NCI-H1417 treated with DMSO at 0.1 percent for 48 hours (cell line): ENCODE measurements at regions not wholly inside any gene's neighbourhood (a gene's known extent, or its start where the extent isn't known, plus 50 kb on each side); places are given as distances from the start of the nearest gene placed in this dataset.
"Not testable (repeated sequence)": the region's sequence is repeated elsewhere in the genome, so short reads cannot be mapped to it uniquely, and the experiment has no call there.

Experiments
- DNase-seq: peaks from one replicate; lab custom pipeline; 2025; lab: John Stamatoyannopoulos, UW

- no peak for DNase-seq
These were observed 1346.1 kb downstream of the OTOL1 start for GRCh38 chr3:162842549-162843216.

- no peak for DNase-seq
These were observed 1349.3 kb downstream of the OTOL1 start for GRCh38 chr3:162845918-162846317.

- DNase-seq: no peak
These were observed 1350.9 kb downstream of the OTOL1 start for GRCh38 chr3:162847511-162847910.

GRCh38 chr3:162863579-162863978, 1367.0 kb downstream of the OTOL1 start:
- DNase-seq: no peak

GRCh38 chr3:162865466-162865865, 1368.9 kb downstream of the OTOL1 start:
- no peak for DNase-seq

DNA sequence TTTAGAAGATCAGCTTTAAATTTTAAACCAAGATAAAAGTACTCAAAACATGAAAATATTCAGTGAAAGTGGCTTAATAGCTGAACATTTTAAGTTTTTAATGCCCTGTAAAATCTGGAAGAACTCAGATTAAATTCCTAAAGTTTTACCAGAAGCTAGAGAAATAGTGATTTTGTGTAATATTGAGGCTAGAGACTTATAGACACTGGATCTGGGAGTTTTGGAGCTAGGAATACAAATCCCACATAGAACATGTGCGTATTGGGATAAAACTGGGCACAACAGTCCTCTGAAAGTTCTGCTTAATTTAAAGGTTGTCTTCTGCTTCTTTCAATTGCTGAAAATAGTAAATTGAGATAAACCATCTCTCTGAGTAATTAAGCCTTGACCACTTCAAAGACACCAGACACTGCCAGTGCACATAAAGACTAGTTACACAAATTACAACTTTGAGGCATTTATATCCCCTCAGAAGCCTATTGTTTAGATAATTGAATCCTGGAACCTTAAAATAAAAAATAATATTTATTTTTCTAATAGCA, 1382.5 kb downstream of the OTOL1 start:
- no peak for DNase-seq

DNA sequence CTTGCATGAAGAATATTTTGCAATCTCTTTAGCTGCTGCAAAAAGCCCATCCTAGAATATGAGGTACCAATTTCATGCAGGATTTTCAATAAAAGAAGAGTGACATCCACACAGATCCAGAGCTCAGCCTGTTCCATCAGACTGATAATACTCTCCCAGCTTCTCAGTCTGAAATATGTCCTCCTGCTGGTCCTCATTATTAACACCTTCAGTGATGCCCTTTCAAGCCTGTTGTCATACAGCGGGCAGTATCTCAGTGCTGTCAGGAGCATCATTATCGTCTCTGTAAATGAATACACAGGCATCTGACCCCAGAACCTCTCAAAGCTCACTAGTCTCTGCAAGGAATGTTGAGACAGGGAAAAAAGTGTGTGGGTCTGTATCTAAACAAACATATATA, 1387.8 kb downstream of the OTOL1 start:
- no peak for DNase-seq

DNA sequence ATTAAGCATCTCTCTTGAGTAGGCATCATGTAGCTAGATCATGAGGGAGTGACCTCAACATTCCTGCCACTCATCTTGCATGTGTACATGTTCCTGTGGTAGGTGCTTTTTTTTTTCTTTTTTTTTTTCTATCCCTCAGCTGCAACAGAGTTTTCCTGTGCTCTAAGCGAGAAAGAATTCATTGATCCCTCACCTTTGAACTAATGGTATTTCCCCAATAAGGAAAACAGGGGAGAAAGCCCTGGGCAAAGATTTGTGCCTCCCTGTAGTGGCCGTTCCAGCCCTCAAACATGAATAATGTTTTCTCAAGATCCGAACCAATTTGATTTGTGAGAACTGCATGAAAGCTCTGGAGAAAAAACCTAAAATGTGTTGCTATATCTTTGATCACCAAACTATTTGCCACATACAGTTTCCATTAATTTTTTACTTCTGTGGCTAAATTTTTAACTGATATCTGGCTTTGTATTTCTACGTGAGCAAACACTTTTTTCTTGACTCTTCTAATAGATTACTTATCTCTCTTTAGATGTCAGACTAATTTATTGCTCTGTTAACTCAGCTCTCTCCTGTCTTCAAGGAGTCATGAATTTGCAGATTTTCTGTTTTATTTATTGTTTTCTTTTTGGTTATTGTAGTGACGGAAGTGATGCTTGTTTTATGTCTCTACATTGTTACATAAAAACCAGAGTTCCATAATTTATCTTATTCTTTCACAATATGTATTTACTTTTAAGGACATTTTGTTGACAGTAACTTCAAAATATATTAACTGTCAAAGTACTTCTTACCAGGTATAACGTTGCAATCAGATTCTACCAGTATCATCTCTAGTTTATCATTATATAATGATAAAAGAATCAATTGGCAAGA, 1396.5 kb downstream of the OTOL1 start:
- no peak for DNase-seq

GRCh38 chr3:162897291-162897690, 1400.7 kb downstream of the OTOL1 start:
- DNase-seq: no peak

DNA sequence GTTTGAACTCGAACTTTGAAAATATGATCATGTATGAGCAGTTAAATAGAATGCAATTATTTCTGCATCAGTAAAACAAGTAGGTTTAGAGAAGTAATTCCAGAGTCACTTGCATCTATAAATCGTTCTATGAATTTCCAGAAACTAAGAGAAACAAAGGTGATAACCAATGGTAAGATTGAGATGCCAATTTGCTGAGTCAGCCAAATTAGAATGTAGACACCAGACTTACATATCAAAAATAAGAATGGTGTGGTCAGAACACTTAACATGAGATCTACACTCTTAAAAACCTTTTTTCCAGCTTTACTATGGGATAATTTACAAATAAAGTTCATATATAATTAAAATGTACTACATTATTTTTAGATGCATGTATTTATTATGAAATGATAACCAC, 1435.9 kb downstream of the OTOL1 start:
- no peak for DNase-seq

- DNase-seq: no peak
These were observed 1437.0 kb downstream of the OTOL1 start for GRCh38 chr3:162933656-162934055.

GRCh38 chr3:162936706-162937105, 1440.1 kb downstream of the OTOL1 start:
- DNase-seq: no peak

DNA sequence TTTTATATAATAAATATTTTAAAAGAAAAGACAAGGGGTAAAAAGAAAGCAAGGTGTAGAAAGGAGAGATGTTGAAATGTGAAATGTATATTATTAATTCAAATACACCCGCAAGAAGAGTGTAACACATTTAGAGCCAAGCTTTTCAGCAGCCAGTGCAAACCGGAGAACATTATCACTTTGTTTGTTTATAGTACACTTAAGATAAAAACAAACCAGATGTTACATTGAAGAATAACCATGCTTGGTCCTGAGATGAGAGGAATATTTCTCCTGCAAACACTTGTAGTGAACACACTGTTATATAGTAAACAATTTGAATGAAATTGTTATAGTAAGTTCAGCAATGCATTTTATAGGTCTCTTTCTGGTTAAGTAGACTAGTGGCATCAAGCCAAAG, 1441.5 kb downstream of the OTOL1 start:
- no peak for DNase-seq

DNA sequence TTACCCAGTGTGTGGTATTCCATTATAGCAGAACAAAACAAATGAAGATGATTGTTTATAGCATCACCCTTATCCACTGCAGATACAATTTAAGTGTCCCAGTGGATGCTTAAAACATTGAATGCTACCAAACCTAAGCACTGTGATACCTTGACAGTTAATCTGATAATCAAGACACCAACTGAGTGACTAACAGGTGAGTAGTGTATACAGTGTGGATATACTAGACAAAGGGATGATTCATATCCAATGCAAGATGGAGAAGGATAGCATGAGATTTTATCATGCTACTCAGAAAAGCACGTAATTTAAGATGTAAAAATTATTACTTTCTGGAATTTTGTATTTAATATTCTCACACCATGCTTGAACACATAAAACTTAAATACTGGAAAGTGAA, 1449.0 kb downstream of the OTOL1 start:
- no peak for DNase-seq

DNA sequence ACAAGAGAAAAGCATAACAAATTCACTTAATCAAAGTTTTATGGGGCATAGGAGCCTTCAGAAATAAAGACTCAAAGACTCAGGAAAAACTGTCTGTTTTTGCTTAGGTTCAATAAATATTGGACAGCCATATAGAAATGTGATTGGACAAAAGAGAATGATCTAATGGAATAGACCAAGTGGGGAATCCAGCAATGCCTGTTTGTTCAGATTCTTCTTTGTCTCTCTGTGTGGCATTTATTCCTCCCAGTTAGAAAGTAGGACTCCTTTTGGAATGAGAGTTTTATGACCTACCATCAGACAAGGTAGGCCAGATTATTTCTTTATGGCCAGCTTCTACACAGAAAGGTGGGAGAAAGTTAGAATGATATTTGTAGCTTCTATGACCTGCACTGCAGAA, 1460.1 kb downstream of the OTOL1 start:
- no peak for DNase-seq

DNA sequence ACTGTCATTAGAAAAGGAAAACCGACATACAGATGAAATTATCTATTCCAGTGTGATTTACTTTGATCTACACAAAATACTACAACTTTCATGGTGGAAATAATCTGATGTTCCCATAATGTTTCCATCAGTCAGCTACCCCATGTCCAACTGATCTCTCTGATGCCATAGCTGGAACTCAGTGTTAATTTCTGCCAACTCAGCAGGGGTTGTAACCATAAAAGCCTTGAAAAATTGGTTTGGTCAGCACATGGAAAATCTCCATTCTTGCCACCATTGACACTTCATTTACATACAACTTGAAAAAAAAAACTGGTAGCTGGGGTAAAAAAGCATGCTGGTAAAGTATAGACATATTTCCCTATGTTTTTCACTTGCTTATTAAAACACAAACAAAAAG, 1463.7 kb downstream of the OTOL1 start:
- DNase-seq: no peak

- DNase-seq: no peak
These were observed 1473.7 kb downstream of the OTOL1 start for GRCh38 chr3:162970292-162970691.

- no peak for DNase-seq
These were observed 1475.1 kb downstream of the OTOL1 start for GRCh38 chr3:162971715-162972114.

- no peak for DNase-seq
These were observed 1476.9 kb downstream of the OTOL1 start for GRCh38 chr3:162973428-162973917.

DNA sequence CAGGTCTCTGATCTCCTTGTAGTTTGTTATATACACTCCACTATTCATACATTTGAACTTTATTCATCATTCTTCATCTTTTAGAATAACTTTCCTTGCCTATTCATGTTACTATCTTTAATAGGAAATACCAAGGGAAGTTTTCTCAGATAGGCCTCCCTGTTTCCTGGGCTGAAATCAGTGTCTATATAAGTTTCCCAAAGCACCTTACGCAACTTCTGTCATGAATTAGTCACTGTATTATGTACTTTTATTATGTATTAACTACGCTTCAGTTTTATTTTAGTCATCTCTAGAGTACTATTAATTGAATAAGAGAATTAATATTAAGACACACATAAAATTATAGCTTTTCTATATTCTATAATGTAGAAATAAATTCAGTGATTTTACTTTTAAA, 1481.5 kb downstream of the OTOL1 start:
- no peak for DNase-seq

GRCh38 chr3:162984746-162985145, 1488.1 kb downstream of the OTOL1 start:
- no peak for DNase-seq

DNA sequence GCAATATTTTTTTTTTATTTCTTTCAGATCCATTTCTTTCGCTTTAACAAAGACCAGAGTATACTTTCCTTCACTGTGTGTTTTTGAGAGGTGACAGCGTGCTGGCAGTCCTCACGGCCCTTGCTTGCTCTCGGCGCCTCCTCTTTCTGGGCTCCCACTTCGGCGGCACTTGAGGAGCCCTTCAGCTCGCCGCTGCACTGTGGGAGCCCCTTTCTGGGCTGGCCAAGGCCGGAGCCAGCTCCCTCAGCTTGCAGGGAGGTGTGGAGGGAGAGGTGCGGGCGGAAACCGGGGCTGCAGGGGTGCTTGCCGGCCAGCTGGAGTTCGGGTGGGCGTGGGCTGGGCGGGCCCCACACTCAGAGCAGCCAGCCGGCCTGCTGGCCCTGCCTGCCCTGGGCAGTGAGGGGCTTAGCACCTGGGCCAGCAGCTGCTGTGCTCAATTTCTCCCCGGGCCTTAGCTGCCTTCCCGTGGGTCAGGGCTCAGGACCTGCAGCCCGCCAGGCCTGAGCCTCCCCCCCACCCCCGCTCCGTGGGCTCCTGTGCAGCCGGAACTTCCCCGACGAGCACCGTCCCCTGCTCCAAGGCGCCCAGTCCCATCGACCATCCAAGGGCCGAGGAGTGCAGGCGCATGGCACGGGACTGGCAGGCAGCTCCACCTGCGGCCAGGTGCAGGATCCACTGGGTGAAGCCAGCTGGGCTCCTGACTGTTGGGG, 1490.6 kb downstream of the OTOL1 start:
- DNase-seq: not testable (repeated sequence)
